ENCODE measurements at regions not wholly inside any gene's neighbourhood (a gene's known extent, or its start where the extent isn't known, plus 50 kb on each side); places are given as distances from the start of the nearest gene placed in this dataset.
A peak's percentile ranks its signal among the peaks of the same experiment; 100 is the strongest.

DNA sequence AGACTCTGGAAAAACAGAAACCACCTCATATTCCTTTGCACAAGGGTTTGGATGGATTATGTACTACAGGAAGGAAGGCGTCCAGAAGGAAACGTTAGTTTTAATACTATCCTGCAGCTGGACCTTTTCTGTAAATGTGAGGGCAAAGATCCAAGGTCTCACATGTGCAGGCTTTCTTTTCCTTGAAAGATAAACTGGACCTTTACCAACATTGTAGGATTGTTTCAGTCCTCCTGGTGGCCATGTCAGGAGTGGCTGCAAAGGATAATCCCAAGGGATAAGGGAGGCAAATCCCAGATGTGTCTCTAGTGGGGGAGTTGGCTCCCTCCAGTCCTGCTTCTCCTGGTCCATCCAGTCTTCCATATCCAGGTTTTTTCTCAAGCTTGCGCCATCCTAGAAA, 397.5 kb downstream of the HTR1A start:
- Histone ChIP-seq H3K4me2 (no peak overlapping the region), H3K9ac (no peak overlapping the region), H4K20me1 (ENCODE audit: low read depth) (no peaks in the 10 kb centered on the region), H3K27ac (no peak overlapping the region), H3K4me3 (no peak overlapping the region), H3K4me1 (peaks cover 5% of the 10 kb centered on the region), H2AFZ (replicated peaks) (no peak overlapping the region), H3K27me3 (no peaks in the 10 kb centered on the region), H3K36me3 (no peaks in the 10 kb centered on the region), H3K9me3 (ENCODE audit: low read depth) (no peaks in the 10 kb centered on the region), H3F3A (ENCODE audit: low read depth) (no peaks in the 10 kb centered on the region), H3K79me2 (ENCODE audit: low read depth) (no peaks in the 10 kb centered on the region)
- Mint-ChIP-seq H3K27me3 (ENCODE audit: insufficient read depth, low read depth) (no peaks in the 10 kb centered on the region), H3K4me1 (no peaks in the 10 kb centered on the region), H3K36me3 (no peaks in the 10 kb centered on the region), H3K4me3 (no peak overlapping the region), H3K9me3 (peaks cover 5% of the 10 kb centered on the region), H3K27ac (no peak overlapping the region)
- TF ChIP-seq EZH2 (IDR thresholded peaks at IDR 0.05), result no peak
- TF ChIP-seq, protein P1, sequence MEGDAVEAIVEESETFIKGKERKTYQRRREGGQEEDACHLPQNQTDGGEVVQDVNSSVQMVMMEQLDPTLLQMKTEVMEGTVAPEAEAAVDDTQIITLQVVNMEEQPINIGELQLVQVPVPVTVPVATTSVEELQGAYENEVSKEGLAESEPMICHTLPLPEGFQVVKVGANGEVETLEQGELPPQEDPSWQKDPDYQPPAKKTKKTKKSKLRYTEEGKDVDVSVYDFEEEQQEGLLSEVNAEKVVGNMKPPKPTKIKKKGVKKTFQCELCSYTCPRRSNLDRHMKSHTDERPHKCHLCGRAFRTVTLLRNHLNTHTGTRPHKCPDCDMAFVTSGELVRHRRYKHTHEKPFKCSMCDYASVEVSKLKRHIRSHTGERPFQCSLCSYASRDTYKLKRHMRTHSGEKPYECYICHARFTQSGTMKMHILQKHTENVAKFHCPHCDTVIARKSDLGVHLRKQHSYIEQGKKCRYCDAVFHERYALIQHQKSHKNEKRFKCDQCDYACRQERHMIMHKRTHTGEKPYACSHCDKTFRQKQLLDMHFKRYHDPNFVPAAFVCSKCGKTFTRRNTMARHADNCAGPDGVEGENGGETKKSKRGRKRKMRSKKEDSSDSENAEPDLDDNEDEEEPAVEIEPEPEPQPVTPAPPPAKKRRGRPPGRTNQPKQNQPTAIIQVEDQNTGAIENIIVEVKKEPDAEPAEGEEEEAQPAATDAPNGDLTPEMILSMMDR (IDR thresholded peaks at IDR 0.05), result peak; percentile 15
- no peak for DNase-seq (ENCODE audit: low spot score)

DNA sequence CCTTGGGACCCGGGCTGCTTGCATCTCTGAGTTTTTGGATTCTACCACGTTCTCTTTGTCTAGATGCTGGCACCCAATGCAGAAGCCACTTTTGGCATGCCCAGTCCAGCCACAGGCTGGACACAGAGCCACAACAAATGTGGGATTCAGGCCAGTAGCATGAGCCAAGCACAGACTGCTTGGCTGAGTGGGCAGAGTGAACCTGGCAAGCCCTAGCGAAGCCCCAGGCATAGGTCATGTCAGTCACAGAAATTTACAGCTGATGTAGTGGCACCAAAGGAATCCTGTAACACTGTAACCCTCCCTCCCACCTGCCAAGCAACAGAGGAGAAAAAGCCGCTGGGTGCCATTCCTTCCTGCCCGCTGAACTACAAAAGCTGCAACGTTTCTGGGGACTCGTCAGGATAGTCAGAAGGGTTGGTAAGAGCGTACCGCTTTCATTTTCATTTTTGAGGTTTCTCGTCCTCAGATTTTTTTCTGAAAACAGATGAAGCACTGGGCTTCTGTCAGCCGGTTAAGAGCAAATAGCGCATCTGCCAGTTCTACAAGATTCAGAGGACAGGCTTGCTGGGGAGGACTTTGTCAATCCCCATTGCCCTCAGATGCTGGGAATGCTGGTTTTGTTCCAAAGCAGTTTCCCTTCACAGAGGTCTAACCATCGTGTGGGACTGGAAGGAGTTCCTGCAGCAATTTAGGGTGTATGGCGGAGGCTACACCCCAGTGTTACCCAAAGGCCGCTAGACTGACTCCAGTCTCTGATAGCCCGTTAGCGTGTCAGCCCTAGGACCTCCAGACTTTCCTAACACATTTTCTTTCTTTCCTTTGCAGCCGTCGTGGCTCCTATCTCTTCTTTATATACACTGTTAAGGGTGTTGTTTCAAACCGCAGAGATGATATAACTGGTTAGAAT, 399.0 kb downstream of the HTR1A start:
- TF ChIP-seq EZH2 (IDR thresholded peaks at IDR 0.05), result no peak
- TF ChIP-seq, protein P1 (IDR thresholded peaks at IDR 0.05), result no peak
- no peak for TF ChIP-seq EZH2phosphoT487 (IDR thresholded peaks at IDR 0.05)
- H3K27ac Mint-ChIP-seq, result no peak overlapping the region
- H3K27me3 Mint-ChIP-seq (ENCODE audit: insufficient read depth, low read depth), result no peaks in the 10 kb centered on the region
- no peaks in the 10 kb centered on the region for H3K27me3 ChIP-seq
- H3K4me1 Mint-ChIP-seq, result no peaks in the 10 kb centered on the region
- peaks cover 5% of the 10 kb centered on the region for H3K9me3 Mint-ChIP-seq
- H3K79me2 ChIP-seq (ENCODE audit: low read depth), result no peaks in the 10 kb centered on the region
- no peaks in the 10 kb centered on the region for H3F3A ChIP-seq (ENCODE audit: low read depth)
- no peak overlapping the region for H3K9ac ChIP-seq
- peak overlapping the region; percentile 22 for H2AFZ ChIP-seq (replicated peaks)
- H3K36me3 Mint-ChIP-seq, result no peaks in the 10 kb centered on the region
- H3K9me3 ChIP-seq (ENCODE audit: low read depth), result no peaks in the 10 kb centered on the region
- H3K4me3 Mint-ChIP-seq, result no peak overlapping the region
- H4K20me1 ChIP-seq (ENCODE audit: low read depth), result no peaks in the 10 kb centered on the region
- H3K27ac ChIP-seq, result no peak overlapping the region
- H3K4me2 ChIP-seq, result no peak overlapping the region
- DNase-seq (ENCODE audit: low spot score), result no peak
- H3K4me1 ChIP-seq, result peaks cover 4% of the 10 kb centered on the region
- H3K4me3 ChIP-seq, result no peak overlapping the region
- no peaks in the 10 kb centered on the region for H3K36me3 ChIP-seq

DNA sequence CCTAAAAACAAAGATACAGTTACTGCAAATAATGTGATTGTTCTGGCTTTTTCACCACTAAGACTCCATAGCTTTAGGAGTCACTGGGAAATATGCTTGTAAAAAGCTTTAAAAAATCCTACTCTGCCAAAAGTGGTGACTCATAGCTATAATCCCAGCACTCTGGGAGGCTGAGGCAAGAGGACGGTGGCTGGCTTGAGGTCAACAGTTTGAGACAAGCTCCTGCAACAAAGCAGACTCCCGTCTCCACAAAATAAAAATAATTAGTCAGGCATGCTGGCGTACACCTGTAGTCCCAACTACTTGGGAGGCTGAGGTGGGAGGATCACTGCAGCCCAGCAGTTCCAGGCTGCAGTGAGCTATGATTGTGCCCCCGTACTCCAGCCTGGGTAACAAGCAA, 406.4 kb downstream of the HTR1A start:
- Histone ChIP-seq H3F3A (ENCODE audit: low read depth) (no peaks in the 10 kb centered on the region), H3K9me3 (ENCODE audit: low read depth) (no peaks in the 10 kb centered on the region), H3K4me1 (no peaks in the 10 kb centered on the region), H3K27ac (no peak overlapping the region), H3K4me3 (no peak overlapping the region), H3K9ac (no peak overlapping the region), H3K4me2 (no peak overlapping the region), H3K27me3 (no peaks in the 10 kb centered on the region), H4K20me1 (ENCODE audit: low read depth) (no peaks in the 10 kb centered on the region), H3K36me3 (no peaks in the 10 kb centered on the region), H3K79me2 (ENCODE audit: low read depth) (no peaks in the 10 kb centered on the region), H2AFZ (replicated peaks) (no peak overlapping the region)
- no peak overlapping the region for H3K4me3 Mint-ChIP-seq
- TF ChIP-seq, protein P1 (IDR thresholded peaks at IDR 0.05), result no peak
- TF ChIP-seq EZH2phosphoT487 (IDR thresholded peaks at IDR 0.05) (no peak), EZH2 (IDR thresholded peaks at IDR 0.05) (no peak)
- no peak for DNase-seq (ENCODE audit: low spot score)
- no peak overlapping the region for H3K27ac Mint-ChIP-seq
- peaks cover 3% of the 10 kb centered on the region for H3K9me3 Mint-ChIP-seq
- H3K27me3 Mint-ChIP-seq (ENCODE audit: insufficient read depth, low read depth), result no peaks in the 10 kb centered on the region
- H3K36me3 Mint-ChIP-seq, result no peaks in the 10 kb centered on the region
- no peaks in the 10 kb centered on the region for H3K4me1 Mint-ChIP-seq
